ENCODE measurements at regions not wholly inside any gene's neighbourhood (a gene's known extent, or its start where the extent isn't known, plus 50 kb on each side); places are given as distances from the start of the nearest gene placed in this dataset.

DNA sequence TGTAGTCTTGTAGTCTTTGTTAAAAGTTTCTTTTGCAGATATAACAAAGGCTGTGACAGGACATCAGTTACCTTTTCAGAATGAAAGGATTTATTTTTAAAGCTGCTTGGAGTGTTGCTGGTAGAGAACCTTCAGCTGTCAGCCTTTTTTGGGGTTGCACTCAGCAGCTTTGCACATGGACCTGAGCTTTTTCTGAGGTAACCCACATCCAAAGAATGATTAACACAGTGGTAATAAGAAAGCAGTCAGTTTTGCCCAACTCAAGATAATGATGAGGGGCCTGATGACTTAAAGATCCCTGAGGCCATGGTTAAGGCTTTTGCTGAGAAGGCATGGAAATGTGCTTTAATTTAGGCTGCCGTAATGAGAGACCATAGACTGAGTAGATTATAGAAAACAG, 1042.7 kb downstream of the PLOD2 start:
- Histone ChIP-seq H3K9me3 (ENCODE audit: control insufficient read depth in 1 of 2, insufficient read depth in 1 of 2, low read length in 2 of 2) (no peaks in the 10 kb centered on the region), H3K4me1 (ENCODE audit: insufficient read depth, low read length) (no peaks in the 10 kb centered on the region), H3K4me3 (ENCODE audit: low read length) (no peak overlapping the region), H3K27ac (ENCODE audit: low read depth in 1 of 2, low read length in 2 of 2) (no peak overlapping the region), H3K36me3 (ENCODE audit: insufficient read depth, low read length) (no peaks in the 10 kb centered on the region), H3K27me3 (ENCODE audit: control insufficient read depth in 1 of 2, insufficient read depth in 2 of 2, low read length in 2 of 2) (no peaks in the 10 kb centered on the region)
- Mint-ChIP-seq H3K36me3 (ENCODE audit: low read depth) (no peaks in the 10 kb centered on the region), H3K4me3 (no peak overlapping the region), H3K27me3 (no peaks in the 10 kb centered on the region), H3K27ac (no peak overlapping the region), H3K9me3 (peaks cover 3% of the 10 kb centered on the region), H3K4me1 (ENCODE audit: low read depth) (no peaks in the 10 kb centered on the region)
- ChIA-PET POLR2A (no interaction called here), CTCF (no interaction called here)
- no peak for ATAC-seq (ENCODE audit: poor library complexity)
- TF ChIP-seq, protein P1, sequence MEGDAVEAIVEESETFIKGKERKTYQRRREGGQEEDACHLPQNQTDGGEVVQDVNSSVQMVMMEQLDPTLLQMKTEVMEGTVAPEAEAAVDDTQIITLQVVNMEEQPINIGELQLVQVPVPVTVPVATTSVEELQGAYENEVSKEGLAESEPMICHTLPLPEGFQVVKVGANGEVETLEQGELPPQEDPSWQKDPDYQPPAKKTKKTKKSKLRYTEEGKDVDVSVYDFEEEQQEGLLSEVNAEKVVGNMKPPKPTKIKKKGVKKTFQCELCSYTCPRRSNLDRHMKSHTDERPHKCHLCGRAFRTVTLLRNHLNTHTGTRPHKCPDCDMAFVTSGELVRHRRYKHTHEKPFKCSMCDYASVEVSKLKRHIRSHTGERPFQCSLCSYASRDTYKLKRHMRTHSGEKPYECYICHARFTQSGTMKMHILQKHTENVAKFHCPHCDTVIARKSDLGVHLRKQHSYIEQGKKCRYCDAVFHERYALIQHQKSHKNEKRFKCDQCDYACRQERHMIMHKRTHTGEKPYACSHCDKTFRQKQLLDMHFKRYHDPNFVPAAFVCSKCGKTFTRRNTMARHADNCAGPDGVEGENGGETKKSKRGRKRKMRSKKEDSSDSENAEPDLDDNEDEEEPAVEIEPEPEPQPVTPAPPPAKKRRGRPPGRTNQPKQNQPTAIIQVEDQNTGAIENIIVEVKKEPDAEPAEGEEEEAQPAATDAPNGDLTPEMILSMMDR (IDR thresholded peaks at IDR 0.05) = no peak
- intact Hi-C loops (cut with DNase I, micrococcal nuclease) = no loop called here
- no peak for DNase-seq

- no peaks in the 10 kb centered on the region for H3K27me3 Mint-ChIP-seq
- Histone ChIP-seq H3K27me3 (ENCODE audit: control insufficient read depth in 1 of 2, insufficient read depth in 2 of 2, low read length in 2 of 2) (no peaks in the 10 kb centered on the region), H3K36me3 (ENCODE audit: insufficient read depth, low read length) (no peaks in the 10 kb centered on the region), H3K4me1 (ENCODE audit: insufficient read depth, low read length) (no peaks in the 10 kb centered on the region), H3K4me3 (ENCODE audit: low read length) (no peak overlapping the region), H3K9me3 (ENCODE audit: control insufficient read depth in 1 of 2, insufficient read depth in 1 of 2, low read length in 2 of 2) (no peaks in the 10 kb centered on the region), H3K27ac (ENCODE audit: low read depth in 1 of 2, low read length in 2 of 2) (no peak overlapping the region)
- H3K4me1 Mint-ChIP-seq (ENCODE audit: low read depth) = no peaks in the 10 kb centered on the region
- no peak for DNase-seq
- no peaks in the 10 kb centered on the region for H3K36me3 Mint-ChIP-seq (ENCODE audit: low read depth)
- ATAC-seq (ENCODE audit: poor library complexity) = no peak
- no peak overlapping the region for H3K27ac Mint-ChIP-seq
- intact Hi-C loops (cut with DNase I, micrococcal nuclease) = no loop called here
- H3K4me3 Mint-ChIP-seq = no peak overlapping the region
- ChIA-PET POLR2A (no interaction called here), CTCF (no interaction called here)
- TF ChIP-seq, protein P1 (IDR thresholded peaks at IDR 0.05) = no peak
- H3K9me3 Mint-ChIP-seq = peaks cover 3% of the 10 kb centered on the region
Measured at GRCh38 chr3:145124900-145125678, 1035.9 kb downstream of the PLOD2 start.

GRCh38 chr3:145133281-145133680, 1027.7 kb downstream of the PLOD2 start:
- no peaks in the 10 kb centered on the region for H3K36me3 ChIP-seq (ENCODE audit: insufficient read depth, low read length)
- no peaks in the 10 kb centered on the region for H3K9me3 Mint-ChIP-seq
- H3K4me1 ChIP-seq (ENCODE audit: insufficient read depth, low read length) = no peaks in the 10 kb centered on the region
- intact Hi-C loops (cut with DNase I, micrococcal nuclease) = no loop called here
- TF ChIP-seq, protein P1 (IDR thresholded peaks at IDR 0.05) = no peak
- no peak overlapping the region for H3K4me3 ChIP-seq (ENCODE audit: low read length)
- ChIA-PET CTCF (no interaction called here), POLR2A (no interaction called here)
- no peak for DNase-seq
- no peak overlapping the region for H3K4me3 Mint-ChIP-seq
- ATAC-seq (ENCODE audit: poor library complexity) = no peak
- no peak overlapping the region for H3K27ac Mint-ChIP-seq
- no peaks in the 10 kb centered on the region for H3K36me3 Mint-ChIP-seq (ENCODE audit: low read depth)
- H3K27me3 Mint-ChIP-seq = no peaks in the 10 kb centered on the region
- H3K27ac ChIP-seq (ENCODE audit: low read depth in 1 of 2, low read length in 2 of 2) = no peak overlapping the region
- peaks cover 0 to 4% of the 10 kb centered on the region in 2 experiments for H3K9me3 ChIP-seq (ENCODE audit: control insufficient read depth in 1 of 2, insufficient read depth in 1 of 2, low read length in 2 of 2)
- no peaks in the 10 kb centered on the region for H3K4me1 Mint-ChIP-seq (ENCODE audit: low read depth)
- no peaks in the 10 kb centered on the region for H3K27me3 ChIP-seq (ENCODE audit: control insufficient read depth in 1 of 2, insufficient read depth in 2 of 2, low read length in 2 of 2)
